ENCODE measurements at regions not wholly inside any gene's neighbourhood (a gene's known extent, or its start where the extent isn't known, plus 50 kb on each side); places are given as distances from the start of the nearest gene placed in this dataset.

- DNase-seq: no peak
- intact Hi-C loops (cut with micrococcal nuclease): no loop called here
- H3K27ac ChIP-seq (replicated peaks): no peak overlapping the region
Observed at GRCh38 chr2:121006743-121007489, 271.2 kb downstream of the GLI2 start.

GRCh38 chr2:121007490-121007853 lies 271.8 kb downstream of the GLI2 start:
- Histone ChIP-seq H3K27ac (replicated peaks) (no peak overlapping the region), H3K9me3 (replicated peaks) (peaks cover 24% of the 10 kb centered on the region), H3K4me1 (no peaks in the 10 kb centered on the region), H3K36me3 (no peaks in the 10 kb centered on the region), H3K27me3 (ENCODE audit: low read depth) (peaks cover 31% of the 10 kb centered on the region), H3K4me3 (no peak overlapping the region)
- intact Hi-C loops (cut with micrococcal nuclease): no loop called here
- TF ChIP-seq CTCF (IDR thresholded peaks at IDR 0.05; ENCODE audit: borderline replicate concordance): no peak
- DNase-seq: no peak

More at GRCh38 chr2:121006743-121007489, 271.2 kb downstream of the GLI2 start:
- TF ChIP-seq CTCF (IDR thresholded peaks at IDR 0.05; ENCODE audit: borderline replicate concordance): no peak
- no peaks in the 10 kb centered on the region for H3K4me1 ChIP-seq
- peaks cover 23% of the 10 kb centered on the region for H3K9me3 ChIP-seq (replicated peaks)
- H3K27me3 ChIP-seq (ENCODE audit: low read depth): peaks cover 31% of the 10 kb centered on the region
- H3K4me3 ChIP-seq: no peak overlapping the region
- H3K36me3 ChIP-seq: no peaks in the 10 kb centered on the region

- intact Hi-C loops (cut with micrococcal nuclease): no loop called here
- no peak for DNase-seq
- no peaks in the 10 kb centered on the region for H3K4me1 ChIP-seq
Observed at GRCh38 chr2:121008975-121009374, 273.3 kb downstream of the GLI2 start.

GRCh38 chr2:121010998-121011397 lies 274.0 kb downstream of the TFCP2L1 start:
- Histone ChIP-seq H3K4me1 (no peaks in the 10 kb centered on the region), H3K27me3 (ENCODE audit: low read depth) (peaks cover 14% of the 10 kb centered on the region), H3K9me3 (replicated peaks) (peaks cover 36% of the 10 kb centered on the region), H3K27ac (replicated peaks) (no peak overlapping the region), H3K36me3 (no peaks in the 10 kb centered on the region), H3K4me3 (no peak overlapping the region)
- intact Hi-C loops (cut with micrococcal nuclease): no loop called here
- DNase-seq: no peak
- TF ChIP-seq CTCF (IDR thresholded peaks at IDR 0.05; ENCODE audit: borderline replicate concordance): no peak

More at GRCh38 chr2:121008975-121009374, 273.3 kb downstream of the GLI2 start:
- H3K9me3 ChIP-seq (replicated peaks): peaks cover 32% of the 10 kb centered on the region
- H3K27me3 ChIP-seq (ENCODE audit: low read depth): peaks cover 31% of the 10 kb centered on the region
- no peak overlapping the region for H3K27ac ChIP-seq (replicated peaks)
- H3K4me3 ChIP-seq: no peak overlapping the region
- H3K36me3 ChIP-seq: no peaks in the 10 kb centered on the region
- no peak for TF ChIP-seq CTCF (IDR thresholded peaks at IDR 0.05; ENCODE audit: borderline replicate concordance)

GRCh38 chr2:121014876-121015275 lies 270.1 kb downstream of the TFCP2L1 start:
- no peak for TF ChIP-seq CTCF (IDR thresholded peaks at IDR 0.05; ENCODE audit: borderline replicate concordance)
- intact Hi-C loops (cut with micrococcal nuclease): no loop called here
- peaks cover 21% of the 10 kb centered on the region for H3K27me3 ChIP-seq (ENCODE audit: low read depth)
- no peak overlapping the region for H3K27ac ChIP-seq (replicated peaks)
- no peaks in the 10 kb centered on the region for H3K36me3 ChIP-seq
- peaks cover 30% of the 10 kb centered on the region for H3K9me3 ChIP-seq (replicated peaks)
- H3K4me3 ChIP-seq: no peak overlapping the region
- peaks cover 6% of the 10 kb centered on the region for H3K4me1 ChIP-seq
- no peak for DNase-seq

Data from left ventricle myocardium inferior (tissue), 1 donor.